ENCODE measurements at regions not wholly inside any gene's neighbourhood (a gene's known extent, or its start where the extent isn't known, plus 50 kb on each side); places are given as distances from the start of the nearest gene placed in this dataset.
A peak's percentile ranks its signal among the peaks of the same experiment; 100 is the strongest.

DNA sequence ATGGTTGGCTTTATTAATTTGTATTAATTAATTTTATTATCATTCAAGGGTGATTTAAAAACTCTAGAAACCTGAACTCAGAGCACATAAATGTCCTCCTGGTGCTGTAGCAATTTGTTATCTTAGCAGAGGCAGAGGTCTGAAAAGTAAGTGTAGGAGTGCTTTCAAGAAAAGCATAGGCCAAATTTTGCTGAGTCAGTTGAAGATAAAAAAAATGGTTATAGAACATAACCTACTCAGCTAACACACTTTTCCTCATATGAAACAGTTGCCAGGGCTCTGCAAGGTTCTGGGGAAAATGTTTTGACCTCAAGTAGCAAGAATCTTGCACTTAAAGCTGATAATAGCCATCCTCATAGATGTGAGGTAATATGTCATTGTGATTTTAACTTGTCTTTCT lies 53.5 kb upstream of the CHODL start:
- DNase-seq (ENCODE audit: low spot score): no peak

DNA sequence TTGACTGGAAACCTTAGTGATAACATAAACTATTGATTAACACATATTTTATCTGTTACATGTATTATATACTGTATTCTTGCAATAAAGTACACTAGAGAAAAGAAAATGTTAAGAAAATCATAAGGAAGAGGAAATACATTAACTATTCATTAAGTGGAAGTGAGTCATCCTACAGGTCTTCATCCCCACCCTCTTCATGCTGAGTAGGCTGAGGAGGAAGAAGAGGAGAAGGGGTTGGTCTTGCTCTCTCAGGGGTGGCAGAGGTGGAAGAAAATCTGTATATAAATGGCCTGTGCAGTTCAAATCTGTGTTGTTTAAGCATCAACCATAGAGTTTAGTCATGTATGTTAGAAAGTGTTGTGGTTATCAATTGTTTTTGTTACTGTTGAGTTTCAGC lies 66.1 kb upstream of the CHODL start:
- no peak for DNase-seq (ENCODE audit: low spot score)

DNA sequence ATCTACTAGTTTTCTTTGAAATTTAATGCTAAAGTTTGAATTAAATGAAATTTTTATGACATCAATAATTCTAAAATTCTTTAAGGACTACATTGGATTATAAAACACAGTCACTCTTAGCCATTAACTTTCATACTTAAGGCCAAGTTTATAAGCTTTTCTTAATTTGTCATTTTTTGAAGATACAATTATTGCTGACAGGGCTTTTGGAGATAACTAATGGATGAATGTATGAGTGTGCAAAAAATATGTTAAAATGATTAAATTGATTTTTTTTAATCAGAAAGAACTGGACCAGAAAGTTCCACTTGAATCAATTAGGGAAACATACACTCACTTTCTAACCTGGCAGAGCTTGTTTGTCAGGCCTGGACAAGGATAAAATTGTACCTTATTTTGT lies 70.3 kb upstream of the CHODL start:
- DNase-seq (ENCODE audit: low spot score): no peak

DNA sequence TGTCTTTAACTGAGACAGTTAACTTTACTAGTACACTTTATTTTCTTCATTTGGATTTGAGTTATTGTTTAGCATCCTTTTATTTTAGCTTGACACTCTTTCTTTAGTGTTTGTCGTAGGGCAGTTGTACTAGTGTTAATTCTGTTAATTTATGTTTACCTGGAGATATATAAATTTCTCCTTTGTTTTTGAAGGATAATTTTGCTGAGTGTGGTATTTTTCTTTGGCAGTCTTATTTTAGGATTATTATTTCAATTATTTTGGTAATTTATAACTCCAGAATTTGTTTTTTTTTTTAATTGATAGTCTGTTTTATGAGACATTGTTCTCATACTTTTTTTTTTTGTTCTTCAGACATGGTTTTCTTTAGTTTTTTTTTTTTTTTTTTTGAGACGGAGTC lies 73.8 kb upstream of the CHODL start:
- DNase-seq (ENCODE audit: low spot score): no peak

DNA sequence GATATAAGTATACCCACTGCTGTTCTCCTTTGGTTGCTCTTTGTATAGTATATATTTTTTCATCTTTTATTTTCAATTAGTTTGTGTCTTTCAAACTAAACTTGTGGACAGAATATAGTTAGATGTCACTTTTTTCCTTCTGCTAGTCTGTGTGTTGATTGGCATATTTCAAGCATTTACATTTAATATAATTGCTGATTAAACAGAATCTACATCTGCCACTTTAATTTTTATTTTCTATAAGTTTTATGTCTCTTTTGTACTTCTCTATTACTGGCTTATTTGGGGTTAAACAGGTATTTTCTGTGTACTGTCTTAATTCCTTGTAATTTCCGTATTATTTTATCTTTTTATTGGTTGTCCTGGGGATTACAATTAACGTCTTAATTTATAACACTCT lies 74.4 kb upstream of the CHODL start:
- DNase-seq (ENCODE audit: low spot score): no peak

DNA sequence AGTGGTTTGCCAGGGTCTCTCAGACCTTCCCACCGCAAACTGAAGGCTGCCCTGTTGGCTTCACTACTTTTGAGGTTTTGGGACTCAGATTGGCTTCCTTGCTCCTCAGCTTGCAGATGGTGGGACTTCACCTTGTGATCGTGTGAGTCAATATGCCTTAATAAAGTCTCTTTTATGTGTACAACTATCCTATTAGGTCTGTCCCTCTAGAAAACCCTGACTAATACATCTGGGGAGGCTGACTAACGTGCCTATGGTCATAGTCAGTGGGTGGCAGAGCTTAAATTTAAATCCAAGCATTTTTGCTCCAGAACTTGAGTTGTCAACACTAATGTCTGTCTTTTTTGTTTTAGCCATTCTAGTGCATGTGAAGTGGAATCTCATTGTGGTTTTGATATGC lies 76.5 kb upstream of the CHODL start:
- DNase-seq (ENCODE audit: low spot score): no peak

DNA sequence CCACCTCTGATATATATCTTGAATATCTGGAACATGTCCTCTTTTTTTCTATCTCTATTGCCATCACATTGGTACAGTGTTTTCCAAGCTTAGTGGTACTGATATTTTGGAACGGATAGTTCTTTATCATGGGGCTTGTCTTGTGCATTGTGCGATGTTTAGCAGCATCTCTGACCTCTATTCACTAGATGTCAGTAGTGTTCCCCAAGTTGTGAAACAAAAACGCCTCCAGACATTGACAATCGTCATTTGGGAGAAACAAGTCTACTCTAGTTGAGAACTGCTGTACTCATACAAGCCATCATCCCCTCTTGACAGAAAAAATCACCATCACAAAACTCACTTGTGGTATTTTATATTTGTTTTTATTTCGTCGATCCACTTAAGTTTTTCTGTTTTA lies 79.7 kb upstream of the CHODL start:
- DNase-seq (ENCODE audit: low spot score): no peak

DNA sequence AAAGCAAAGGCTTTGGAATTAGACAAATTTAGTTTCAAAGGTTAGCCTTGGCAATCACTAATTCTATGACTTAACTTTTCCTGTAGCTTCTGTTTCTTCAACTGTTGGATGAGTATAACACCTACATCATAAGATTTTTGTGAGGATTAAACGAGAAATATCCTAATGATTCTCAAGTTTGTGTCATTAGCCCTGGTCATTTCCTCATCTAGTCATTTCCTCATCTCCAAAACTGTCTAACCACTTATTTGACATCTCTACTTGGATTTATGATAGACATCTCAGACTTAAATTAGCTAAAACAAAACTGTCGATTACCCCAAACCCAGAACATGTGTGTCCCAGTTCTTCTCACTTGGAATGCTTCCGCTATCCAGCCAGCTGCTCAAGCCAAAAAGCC lies 80.2 kb upstream of the CHODL start:
- no peak for DNase-seq (ENCODE audit: low spot score)

DNA sequence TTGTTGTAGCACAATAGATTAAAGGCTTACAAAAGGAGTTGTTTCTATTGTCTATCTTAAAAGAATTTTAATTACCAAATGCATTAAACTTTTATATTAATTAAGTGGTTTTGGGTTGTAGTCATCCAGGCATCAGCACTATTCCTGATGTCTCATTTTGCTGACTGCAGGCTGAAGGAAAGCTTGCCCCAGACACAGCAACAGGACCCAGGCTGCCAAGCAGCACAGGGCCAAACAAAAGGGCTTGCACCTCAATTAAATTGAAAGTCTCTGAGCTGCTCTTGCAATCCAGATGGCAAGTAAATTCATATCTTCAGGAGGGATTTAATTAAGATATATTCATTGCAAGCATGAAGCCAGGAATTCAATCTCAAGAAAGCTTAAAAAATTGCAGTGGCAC lies 80.7 kb upstream of the CHODL start:
- DNase-seq (ENCODE audit: low spot score): no peak

DNA sequence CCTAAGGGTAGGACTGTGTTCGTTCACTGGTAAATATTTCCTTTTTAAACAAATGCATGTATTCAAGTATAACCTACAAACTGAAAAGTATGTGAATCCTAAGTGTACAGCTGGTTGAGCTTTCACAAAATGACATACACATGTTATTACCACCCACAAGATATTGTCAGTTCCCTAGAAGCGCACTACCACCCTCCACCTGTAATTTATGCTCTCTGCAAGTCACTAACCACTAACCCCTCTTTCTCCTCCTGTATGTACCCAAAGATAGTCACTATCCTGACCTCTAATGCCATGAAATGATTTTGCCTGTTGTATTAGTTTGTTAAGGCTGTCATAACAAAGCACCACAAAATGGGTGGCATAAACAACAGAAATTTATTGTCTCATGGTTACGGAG lies 82.8 kb upstream of the CHODL start:
- DNase-seq (ENCODE audit: low spot score): no peak

DNA sequence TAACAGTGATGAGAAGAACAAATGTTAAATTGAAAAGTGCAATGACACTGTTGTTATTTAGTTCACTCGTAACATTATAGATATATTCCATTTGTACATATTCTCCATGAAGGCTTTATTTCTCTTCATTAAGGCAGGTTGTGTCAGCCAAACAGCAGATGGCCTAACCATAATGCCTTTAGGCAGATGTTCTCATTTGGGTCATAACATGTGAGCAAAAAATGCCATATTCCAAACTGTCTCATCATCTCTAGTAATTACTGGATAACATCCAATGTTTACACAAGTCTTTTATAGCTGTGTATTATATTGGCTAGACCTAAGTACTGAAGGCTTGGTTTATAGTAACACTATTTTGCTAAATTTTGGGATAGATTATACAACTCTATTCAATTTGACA lies 87.2 kb upstream of the CHODL start:
- DNase-seq (ENCODE audit: low spot score): no peak

DNA sequence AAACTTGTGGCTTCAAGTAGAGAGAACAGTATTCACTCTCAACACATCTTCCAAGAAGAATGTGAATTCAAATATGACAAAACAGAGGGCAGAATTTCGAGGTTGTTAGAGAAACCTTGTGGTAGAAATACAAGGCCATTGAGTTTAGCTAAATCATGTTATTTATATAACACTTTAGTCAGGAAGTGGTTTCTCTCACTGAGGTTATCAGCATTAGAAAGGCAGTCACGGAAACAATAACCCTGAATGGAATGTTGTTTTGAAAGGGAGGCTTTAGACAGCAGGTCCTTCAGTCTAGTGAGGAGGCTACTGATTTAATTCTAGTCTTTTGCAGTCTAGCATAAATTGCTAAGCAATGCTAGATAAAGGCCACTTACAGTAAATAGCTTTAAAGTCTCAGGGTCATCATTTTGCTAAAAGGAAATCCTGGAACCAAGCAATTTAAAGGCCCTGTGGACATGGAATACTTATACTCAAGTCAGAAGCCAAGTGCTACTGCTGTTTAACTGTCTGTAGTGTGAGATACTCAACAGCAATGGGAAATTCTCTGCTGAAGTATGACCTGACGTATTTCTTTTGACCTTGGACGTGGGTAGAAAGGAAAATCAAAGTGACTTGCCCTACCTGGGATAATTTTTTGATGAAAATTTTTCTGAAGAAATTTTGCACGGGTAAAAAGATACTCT lies 89.0 kb upstream of the CHODL start:
- DNase-seq (ENCODE audit: low spot score): peak; percentile 25

DNA sequence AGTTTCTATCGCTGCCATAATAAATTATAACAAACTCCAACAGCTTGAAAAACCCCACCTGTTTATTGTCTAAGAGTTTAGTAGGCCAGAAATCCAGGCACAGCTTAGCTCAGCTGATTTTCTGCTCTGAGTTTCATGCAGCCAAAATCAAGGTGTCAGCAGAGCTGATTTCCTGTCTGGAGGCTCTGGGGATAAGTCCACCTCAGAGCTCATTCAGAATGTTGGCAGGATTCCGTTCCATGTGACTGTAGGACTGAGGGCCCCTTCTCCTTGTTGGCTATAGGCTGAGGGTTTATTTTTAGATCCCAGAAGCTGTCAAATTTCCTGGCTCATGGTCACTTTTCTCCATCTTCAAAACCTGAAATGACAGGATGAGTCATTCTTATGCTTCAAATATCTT lies 91.6 kb upstream of the CHODL start:
- no peak for DNase-seq (ENCODE audit: low spot score)

DNA sequence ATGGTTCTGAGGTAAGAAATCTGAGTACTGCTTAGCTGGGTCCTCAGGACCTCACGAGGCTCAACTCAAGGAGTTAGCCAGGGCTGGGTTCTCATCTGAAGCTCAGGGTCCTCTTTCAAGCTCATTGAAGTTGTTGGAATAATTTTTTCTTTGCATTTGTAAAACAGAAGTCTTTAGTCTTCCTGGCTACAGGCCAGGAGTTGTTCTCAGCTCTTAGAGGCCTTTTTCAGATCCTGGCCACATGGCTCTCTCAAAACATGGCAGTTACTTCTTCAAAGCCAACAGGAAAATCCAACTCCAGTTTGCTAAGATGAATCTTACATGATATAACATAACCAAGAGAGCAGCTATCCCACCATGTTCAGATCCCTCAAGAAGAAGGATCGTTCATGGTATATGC lies 92.3 kb upstream of the CHODL start:
- no peak for DNase-seq (ENCODE audit: low spot score)

DNA sequence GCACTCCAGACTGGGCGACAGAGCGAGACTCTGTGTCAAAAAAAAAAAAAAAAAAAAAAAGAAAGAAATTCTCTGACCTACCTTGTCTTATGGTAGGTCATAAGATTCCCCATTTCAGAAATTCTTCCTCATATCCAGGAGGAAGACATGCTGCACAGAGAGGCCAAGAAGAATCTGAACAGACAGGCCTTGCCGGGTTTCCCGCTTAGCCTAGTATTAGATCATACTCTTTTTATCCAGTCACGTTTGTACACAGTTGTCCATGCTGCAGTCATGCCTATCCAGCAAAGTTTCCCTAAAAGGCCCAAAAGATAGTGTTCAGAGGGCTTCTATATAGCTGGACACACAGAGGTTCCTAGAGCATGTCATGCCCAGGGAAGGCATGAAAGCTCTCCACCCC lies 93.6 kb upstream of the CHODL start:
- DNase-seq (ENCODE audit: low spot score): no peak

DNA sequence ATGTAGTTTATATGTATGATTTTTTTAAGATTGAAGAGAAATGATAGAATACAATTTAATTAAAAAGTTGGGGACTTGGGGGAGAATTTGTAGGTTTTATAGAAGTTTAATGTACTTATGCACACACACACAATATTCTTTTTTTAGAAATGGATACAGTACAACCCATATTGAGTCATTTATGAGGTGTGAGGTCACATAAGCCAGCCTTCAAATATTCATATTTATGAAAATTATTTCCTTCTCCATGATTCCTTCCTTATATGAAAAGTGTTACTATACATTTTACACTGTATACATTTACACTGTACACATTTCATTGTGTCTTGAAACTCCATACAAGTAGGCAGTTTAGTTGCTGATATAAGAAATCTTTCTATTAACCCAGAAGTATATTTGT lies 96.2 kb upstream of the CHODL start:
- DNase-seq (ENCODE audit: low spot score): no peak

DNA sequence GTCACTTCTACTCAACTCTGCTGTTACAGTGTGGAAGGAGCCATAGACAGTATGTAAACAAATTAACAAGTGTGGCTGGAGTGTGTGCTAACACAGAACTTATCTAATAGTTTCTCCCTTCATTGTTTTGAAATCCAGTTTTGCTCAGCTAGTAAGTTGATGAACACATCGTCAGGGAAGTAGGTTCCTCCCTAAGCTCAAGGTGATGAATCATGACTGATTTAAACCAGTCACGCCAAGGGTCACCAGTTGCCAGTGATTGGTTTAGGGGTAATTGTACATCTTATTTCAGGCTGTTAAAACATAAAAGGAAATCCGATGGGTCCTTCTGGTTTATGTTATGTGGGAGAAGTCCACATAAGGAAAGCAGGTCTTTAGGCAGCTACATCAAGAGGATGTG lies 97.0 kb upstream of the CHODL start:
- no peak for DNase-seq (ENCODE audit: low spot score)

DNA sequence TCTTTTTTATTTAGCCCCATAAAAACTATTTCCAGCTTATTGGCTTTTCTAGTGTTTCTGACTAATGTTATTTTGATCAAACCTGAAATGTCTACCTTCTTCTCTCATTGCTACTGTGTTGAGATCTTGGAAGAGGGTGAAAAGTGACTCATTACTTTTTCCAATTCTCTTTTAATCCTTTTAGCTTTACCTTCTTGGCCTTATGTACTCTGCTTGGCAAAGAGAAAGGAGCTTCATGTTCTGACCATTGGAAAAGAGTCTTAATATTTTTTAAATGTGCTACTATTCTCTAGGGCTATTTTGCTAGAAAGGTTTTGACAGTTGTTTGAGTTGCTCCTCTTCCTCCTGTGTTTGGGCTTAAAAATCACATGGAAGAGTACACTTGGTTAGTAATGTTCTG lies 97.8 kb upstream of the CHODL start:
- DNase-seq (ENCODE audit: low spot score): no peak

DNA sequence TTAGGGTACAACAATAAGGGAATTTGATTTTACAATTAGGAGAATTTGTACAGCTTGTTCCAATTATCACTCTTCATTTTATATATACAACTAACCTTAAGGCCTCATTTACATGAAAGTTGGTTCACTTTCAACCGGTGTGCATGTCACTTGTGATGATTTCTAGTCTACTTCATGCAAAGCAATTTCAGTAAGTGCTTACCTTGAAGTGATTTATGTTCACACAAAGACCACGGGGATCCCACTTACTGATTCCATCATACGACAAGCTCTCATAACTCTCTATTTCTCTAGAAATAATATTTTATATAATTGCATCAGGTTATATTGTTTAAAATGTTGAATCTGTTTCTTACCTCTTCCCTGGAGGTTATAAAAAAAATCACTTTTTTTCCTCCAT lies 100.3 kb upstream of the CHODL start:
- DNase-seq (ENCODE audit: low spot score): no peak

DNA sequence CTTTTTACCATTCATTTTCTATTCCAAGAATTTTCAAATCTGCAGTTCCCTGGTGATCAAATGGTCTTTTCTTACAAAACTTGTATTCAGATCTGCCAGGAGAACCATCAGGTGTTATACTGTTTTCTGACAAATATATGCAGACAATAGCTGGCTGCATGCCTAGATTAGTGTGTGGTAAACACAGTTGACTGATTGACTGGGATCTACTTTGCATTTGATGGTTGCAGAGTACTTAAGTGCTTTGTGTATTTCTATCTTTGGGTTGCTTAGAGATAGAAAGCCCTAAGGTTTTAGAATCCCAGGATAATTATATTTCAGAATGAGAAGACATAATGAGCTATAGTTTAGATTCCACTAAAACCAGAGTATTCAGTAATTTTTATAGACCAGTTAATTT lies 102.0 kb upstream of the CHODL start:
- no peak for DNase-seq (ENCODE audit: low spot score)

DNA sequence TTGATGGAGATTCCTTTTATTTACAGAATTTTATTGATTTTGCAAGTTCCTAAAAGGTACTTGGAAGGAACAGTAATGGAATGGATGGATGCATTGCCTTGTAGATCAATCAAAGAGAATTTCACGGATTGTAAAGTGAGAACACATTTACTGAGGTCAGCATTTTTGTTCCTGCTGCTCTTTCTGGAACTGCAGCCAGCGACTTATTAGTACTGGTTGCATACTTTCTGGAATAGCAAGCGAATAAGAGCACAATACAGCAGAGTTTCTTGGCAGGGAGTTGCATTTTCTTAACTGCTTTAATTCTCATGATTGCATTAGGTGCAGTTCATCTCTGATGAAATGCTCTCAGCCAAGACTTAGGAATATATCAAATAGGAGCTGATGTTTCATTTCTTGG lies 106.1 kb upstream of the CHODL start:
- no peak for DNase-seq (ENCODE audit: low spot score)

DNA sequence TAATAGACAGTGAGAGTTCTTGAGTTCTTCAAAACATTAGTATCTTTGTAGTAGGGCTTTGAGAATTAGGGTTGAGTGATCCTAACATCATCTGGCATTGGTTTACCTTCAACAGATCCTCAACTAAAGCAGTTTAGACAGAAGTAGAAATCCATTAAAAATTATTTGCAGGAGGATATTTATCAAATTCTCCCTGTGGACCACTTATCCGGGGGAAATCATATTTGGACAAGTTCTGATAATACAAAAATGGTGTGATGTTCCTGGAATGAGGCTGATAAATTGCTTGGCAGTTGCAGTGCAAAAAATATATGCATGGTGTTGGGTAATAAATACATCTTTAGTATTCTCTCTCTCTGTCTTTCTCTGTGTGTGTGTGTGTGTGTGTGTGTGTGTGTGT lies 115.1 kb upstream of the CHODL start:
- no peak for DNase-seq (ENCODE audit: low spot score)

DNA sequence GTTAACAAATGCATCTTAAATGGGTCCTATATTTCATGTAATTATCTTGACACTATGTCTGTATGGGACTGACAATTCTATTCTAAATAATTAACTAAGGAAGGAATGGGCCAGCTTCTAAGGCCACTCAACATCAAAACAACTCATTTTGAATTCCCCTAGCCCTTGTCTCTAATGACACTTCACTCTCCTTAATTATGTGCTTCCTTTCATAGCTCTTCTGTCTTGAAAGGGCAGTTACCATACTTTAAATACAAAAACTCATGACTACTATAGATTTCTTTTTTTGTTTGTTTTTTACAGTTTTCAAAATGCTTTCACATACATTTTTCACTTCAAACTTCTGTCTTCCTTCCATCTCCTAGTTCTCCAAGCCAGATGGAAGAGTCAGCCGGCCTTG lies 126.1 kb upstream of the CHODL start:
- no peak for DNase-seq (ENCODE audit: low spot score)

DNA sequence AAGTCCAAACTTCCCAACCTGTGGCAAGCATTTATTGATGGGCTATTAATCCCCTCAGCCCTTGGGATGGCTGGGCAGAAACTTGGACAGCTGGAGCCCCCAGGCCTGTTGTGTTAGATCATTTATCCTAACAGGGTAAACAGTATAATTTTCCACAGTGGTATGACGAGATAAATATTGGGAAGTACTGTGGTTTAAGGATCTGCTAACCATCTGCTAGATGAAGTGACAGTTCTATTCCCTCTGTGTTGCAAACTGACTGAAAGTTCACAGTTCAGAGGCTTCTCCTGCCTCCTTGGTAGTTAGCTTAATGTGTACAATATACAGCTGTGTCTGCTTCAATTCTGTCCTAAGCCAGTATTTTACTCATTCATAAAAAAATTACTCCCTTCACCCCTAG lies 127.5 kb upstream of the CHODL start:
- DNase-seq (ENCODE audit: low spot score): no peak

DNA sequence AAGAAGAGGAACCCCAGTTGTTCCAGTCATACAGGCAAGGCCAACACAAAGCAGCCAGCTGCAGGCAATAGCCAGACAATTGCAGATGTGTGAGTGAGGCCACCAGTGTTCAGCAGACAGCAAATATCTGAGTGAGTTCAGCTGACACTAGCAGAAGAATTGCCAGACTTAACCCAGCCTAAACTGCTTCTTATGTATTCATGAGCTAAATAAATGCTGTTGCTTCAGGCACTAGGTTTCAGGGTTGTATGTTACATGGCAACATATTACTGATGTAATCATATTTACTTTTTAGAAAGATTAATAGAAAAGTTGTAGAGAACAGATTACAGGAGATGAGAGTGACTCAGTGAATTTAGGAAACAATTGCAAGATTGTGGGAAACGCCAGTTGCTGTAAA lies 129.8 kb upstream of the CHODL start:
- no peak for DNase-seq (ENCODE audit: low spot score)

All from iPS-NIHi11 (cell line).